OCI-LY3 (cell line): ENCODE measurements at regions not wholly inside any gene's neighbourhood (a gene's known extent, or its start where the extent isn't known, plus 50 kb on each side); places are given as distances from the start of the nearest gene placed in this dataset.

Experiments
- EZH2phosphoT487 ChIP-seq: fragments of 200-600 bp; shearing (Covaris generic); IDR thresholded peaks from 2 replicates; pipeline ENCODE4 v1.6.1; 2018; ENCODE audit warnings: antibody characterized with exemption, mixed run types, low read depth
- TF ChIP-seq, protein P1 (sequence below): fragments of 200-600, 300-600 bp; sonication (generic); IDR thresholded peaks from 2 replicates; pipeline ENCODE4 v1.5.1; 2014; ENCODE audit warnings: antibody characterized with exemption, low read length, low read depth

DNA sequence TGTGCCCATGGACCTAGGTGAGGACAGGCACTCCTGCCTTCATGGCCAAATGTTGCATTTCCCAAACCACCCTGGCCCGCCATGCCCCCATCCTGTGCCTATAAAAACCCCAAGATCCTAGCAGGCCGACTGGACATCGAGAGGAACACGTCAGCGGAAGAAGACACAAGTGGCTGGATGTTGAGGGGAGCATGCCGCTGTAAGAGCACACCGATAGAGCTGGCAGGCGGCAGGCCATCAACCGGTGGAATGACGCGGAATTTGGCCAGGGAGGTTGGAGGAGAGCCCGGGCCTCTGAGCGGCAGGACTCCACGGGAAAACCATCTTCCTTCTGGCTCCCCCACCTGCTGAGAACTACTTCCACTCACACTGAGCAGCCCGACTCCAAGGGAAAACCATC, 361.1 kb upstream of the TMPRSS15 start:
- TF ChIP-seq, protein P1, sequence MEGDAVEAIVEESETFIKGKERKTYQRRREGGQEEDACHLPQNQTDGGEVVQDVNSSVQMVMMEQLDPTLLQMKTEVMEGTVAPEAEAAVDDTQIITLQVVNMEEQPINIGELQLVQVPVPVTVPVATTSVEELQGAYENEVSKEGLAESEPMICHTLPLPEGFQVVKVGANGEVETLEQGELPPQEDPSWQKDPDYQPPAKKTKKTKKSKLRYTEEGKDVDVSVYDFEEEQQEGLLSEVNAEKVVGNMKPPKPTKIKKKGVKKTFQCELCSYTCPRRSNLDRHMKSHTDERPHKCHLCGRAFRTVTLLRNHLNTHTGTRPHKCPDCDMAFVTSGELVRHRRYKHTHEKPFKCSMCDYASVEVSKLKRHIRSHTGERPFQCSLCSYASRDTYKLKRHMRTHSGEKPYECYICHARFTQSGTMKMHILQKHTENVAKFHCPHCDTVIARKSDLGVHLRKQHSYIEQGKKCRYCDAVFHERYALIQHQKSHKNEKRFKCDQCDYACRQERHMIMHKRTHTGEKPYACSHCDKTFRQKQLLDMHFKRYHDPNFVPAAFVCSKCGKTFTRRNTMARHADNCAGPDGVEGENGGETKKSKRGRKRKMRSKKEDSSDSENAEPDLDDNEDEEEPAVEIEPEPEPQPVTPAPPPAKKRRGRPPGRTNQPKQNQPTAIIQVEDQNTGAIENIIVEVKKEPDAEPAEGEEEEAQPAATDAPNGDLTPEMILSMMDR, result no peak
- no peak for TF ChIP-seq EZH2phosphoT487
